ENCODE measurements at regions not wholly inside any gene's neighbourhood (a gene's known extent, or its start where the extent isn't known, plus 50 kb on each side); places are given as distances from the start of the nearest gene placed in this dataset.

- TF ChIP-seq MAX (IDR thresholded peaks at IDR 0.05) (no peak), SMC3 (IDR thresholded peaks at IDR 0.05) (no peak), RAD21 (conservative IDR thresholded peaks at IDR 0.05 in 1 of 2, IDR thresholded peaks at IDR 0.05 in 1 of 2) (no peak), RCOR1 (IDR thresholded peaks at IDR 0.05; ENCODE audit: low read depth, low read length) (no peak), CEBPB (IDR thresholded peaks at IDR 0.05) (no peak), CTCF (IDR thresholded peaks at IDR 0.05) (no peak), NPAS2 (CRISPR knock-in tag; IDR thresholded peaks at IDR 0.05; ENCODE audit: borderline replicate concordance) (no peak), USF2 (IDR thresholded peaks at IDR 0.05) (no peak), POLR2A (IDR thresholded peaks at IDR 0.05; ENCODE audit: low read length) (no peak), E2F6 (IDR thresholded peaks at IDR 0.05; ENCODE audit: borderline replicate concordance, low read depth) (no peak), CBX8 (IDR thresholded peaks at IDR 0.05) (no peak), CHD2 (IDR thresholded peaks at IDR 0.05; ENCODE audit: low read length, partially characterized antibody) (no peak), REST (IDR thresholded peaks at IDR 0.05) (no peak)
Measured at GRCh38 chr2:234829074-234829455, 122.8 kb upstream of the SH3BP4 start.
